Karpas-422 (cell line): ENCODE measurements at regions not wholly inside any gene's neighbourhood (a gene's known extent, or its start where the extent isn't known, plus 50 kb on each side); places are given as distances from the start of the nearest gene placed in this dataset.

Source experiments
- DNase-seq: peaks from one replicate; pipeline ENCODE4 v3.0.0-alpha.2; 2015
- H2AFZ ChIP-seq: fragments of 200-600 bp; sonication (generic); 2 replicates; pipeline ENCODE4 v1.6.1; 2014; ENCODE audit warnings: antibody characterized with exemption, low read length, mixed read lengths
- H3K27ac ChIP-seq: fragments of 200-600 bp; sonication (generic); 2 replicates; pipeline ENCODE4 v1.5.1; 2014; ENCODE audit warnings: mild to moderate bottlenecking, low read length, moderate library complexity
- H3K27me3 ChIP-seq: fragments of 200-600 bp; sonication (generic); 2 replicates; pipeline ENCODE4 v1.6.1; 2014; ENCODE audit warnings: low read length, mixed read lengths
- H3K36me3 ChIP-seq: fragments of 200-600 bp; sonication (generic); 2 replicates; pipeline ENCODE4 v1.6.1; 2014; ENCODE audit warnings: low read length, mixed read lengths; ENCODE audit not compliant: insufficient read depth
- H3K4me1 ChIP-seq: fragments of 200-600 bp; sonication (generic); 2 replicates; pipeline ENCODE4 v1.6.1; 2014; ENCODE audit warnings: mild to moderate bottlenecking, low read length, mixed read lengths
- H3K4me2 ChIP-seq: fragments of 200-600 bp; sonication (generic); 2 replicates; pipeline ENCODE4 v1.6.1; 2014; ENCODE audit warnings: low read length, low read depth, mild to moderate bottlenecking; ENCODE audit not compliant: poor library complexity, severe bottlenecking
- H3K4me3 ChIP-seq: fragments of 200-600 bp; sonication (generic); 2 replicates; pipeline ENCODE4 v1.5.1; 2014; ENCODE audit warnings: mild to moderate bottlenecking, antibody characterized with exemption, low read length, mixed read lengths
- H3K79me2 ChIP-seq: fragments of 200-600 bp; sonication (generic); 2 replicates; pipeline ENCODE4 v1.6.1; 2014; ENCODE audit warnings: mild to moderate bottlenecking, low read length, mixed read lengths
- H3K9ac ChIP-seq: fragments of 200-600 bp; sonication (generic); 2 replicates; pipeline ENCODE4 v1.6.0; 2014; ENCODE audit warnings: low read length
- H3K9me2 ChIP-seq: fragments of 200-600 bp; sonication (generic), shearing (Covaris generic); replicated peaks from 2 replicates; pipeline ENCODE4 v1.6.0; 2014; ENCODE audit warnings: mild to moderate bottlenecking, low read length, moderate library complexity; ENCODE audit not compliant: insufficient read depth
- H3K9me3 ChIP-seq: fragments of 300-700, 200-600 bp; sonication (generic); 2 replicates; pipeline ENCODE4 v1.6.1; 2014; ENCODE audit warnings: low read length, mixed read lengths
- H4K20me1 ChIP-seq: fragments of 200-600 bp; sonication (generic); 2 replicates; pipeline ENCODE4 v1.6.1; 2014; ENCODE audit warnings: mild to moderate bottlenecking, antibody characterized with exemption, low read length, low read depth; ENCODE audit not compliant: insufficient read depth

GRCh38 chr2:121125350-121125749 lies 159.7 kb downstream of the TFCP2L1 start:
- Histone ChIP-seq H4K20me1 (no peaks in the 10 kb centered on the region), H3K27me3 (no peaks in the 10 kb centered on the region), H3K79me2 (no peaks in the 10 kb centered on the region), H3K36me3 (no peaks in the 10 kb centered on the region), H3K4me3 (no peak overlapping the region), H3K9me3 (no peaks in the 10 kb centered on the region), H3K9ac (no peak overlapping the region), H3K9me2 (no peaks in the 10 kb centered on the region), H2AFZ (no peak overlapping the region), H3K4me1 (peaks cover 4% of the 10 kb centered on the region; the same call in 1 of the 2 replicates), H3K27ac (no peak overlapping the region), H3K4me2 (no peak overlapping the region)
- no peak for DNase-seq

GRCh38 chr2:121128741-121129659 lies 156.0 kb downstream of the TFCP2L1 start:
- no peaks in the 10 kb centered on the region for H3K36me3 ChIP-seq
- H2AFZ ChIP-seq: no peak overlapping the region; the same call in 1 of the 2 replicates
- H3K79me2 ChIP-seq: no peaks in the 10 kb centered on the region
- H3K4me3 ChIP-seq: no peak overlapping the region
- no peaks in the 10 kb centered on the region for H3K9me2 ChIP-seq
- no peaks in the 10 kb centered on the region for H3K27me3 ChIP-seq
- DNase-seq: peak; percentile 84
- H3K4me1 ChIP-seq: peaks cover 4% of the 10 kb centered on the region; the same call in 1 of the 2 replicates
- no peaks in the 10 kb centered on the region for H4K20me1 ChIP-seq
- H3K9ac ChIP-seq: no peak overlapping the region
- H3K27ac ChIP-seq: no peak overlapping the region
- H3K9me3 ChIP-seq: no peaks in the 10 kb centered on the region
- no peak overlapping the region for H3K4me2 ChIP-seq

DNA sequence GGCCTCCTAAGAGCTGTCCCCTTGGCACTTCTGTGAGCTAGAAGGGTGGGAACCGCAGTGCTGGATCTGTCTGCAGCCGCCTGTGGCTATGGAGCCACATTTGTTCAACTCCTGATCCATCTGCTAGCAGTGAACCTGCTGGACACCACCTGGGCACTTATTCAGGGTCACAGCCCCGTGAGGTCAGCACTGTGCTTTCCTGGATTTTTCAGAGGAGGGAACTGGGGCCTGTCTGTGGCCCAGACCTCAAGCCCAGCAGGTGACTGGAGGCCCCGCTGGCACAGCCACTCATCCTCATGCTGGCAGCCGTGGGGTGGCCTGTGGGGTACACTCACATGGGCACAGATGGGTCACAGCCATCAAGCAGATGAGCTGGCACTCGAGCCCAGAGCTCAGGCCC lies 155.3 kb downstream of the TFCP2L1 start:
- Histone ChIP-seq H3K36me3 (no peaks in the 10 kb centered on the region), H3K9ac (no peak overlapping the region), H3K27ac (no peak overlapping the region), H3K4me1 (peaks cover 4% of the 10 kb centered on the region; the same call in 1 of the 2 replicates), H2AFZ (no peak overlapping the region), H3K27me3 (no peaks in the 10 kb centered on the region), H3K9me2 (no peaks in the 10 kb centered on the region), H3K4me3 (no peak overlapping the region), H3K4me2 (no peak overlapping the region), H3K9me3 (no peaks in the 10 kb centered on the region), H4K20me1 (no peaks in the 10 kb centered on the region), H3K79me2 (no peaks in the 10 kb centered on the region)
- DNase-seq: no peak

- no peak overlapping the region for H3K4me2 ChIP-seq
- H2AFZ ChIP-seq: no peak overlapping the region
- no peak for DNase-seq
- H3K9me3 ChIP-seq: no peaks in the 10 kb centered on the region
- H3K9me2 ChIP-seq: no peaks in the 10 kb centered on the region
- no peak overlapping the region for H3K9ac ChIP-seq
- H3K4me3 ChIP-seq: no peak overlapping the region
- H3K79me2 ChIP-seq: no peaks in the 10 kb centered on the region
- no peaks in the 10 kb centered on the region for H4K20me1 ChIP-seq
- H3K4me1 ChIP-seq: peaks cover 4% of the 10 kb centered on the region; the same call in 1 of the 2 replicates
- H3K36me3 ChIP-seq: no peaks in the 10 kb centered on the region
- no peaks in the 10 kb centered on the region for H3K27me3 ChIP-seq
- no peak overlapping the region for H3K27ac ChIP-seq
Observed at GRCh38 chr2:121130301-121130850, 154.6 kb downstream of the TFCP2L1 start.

DNA sequence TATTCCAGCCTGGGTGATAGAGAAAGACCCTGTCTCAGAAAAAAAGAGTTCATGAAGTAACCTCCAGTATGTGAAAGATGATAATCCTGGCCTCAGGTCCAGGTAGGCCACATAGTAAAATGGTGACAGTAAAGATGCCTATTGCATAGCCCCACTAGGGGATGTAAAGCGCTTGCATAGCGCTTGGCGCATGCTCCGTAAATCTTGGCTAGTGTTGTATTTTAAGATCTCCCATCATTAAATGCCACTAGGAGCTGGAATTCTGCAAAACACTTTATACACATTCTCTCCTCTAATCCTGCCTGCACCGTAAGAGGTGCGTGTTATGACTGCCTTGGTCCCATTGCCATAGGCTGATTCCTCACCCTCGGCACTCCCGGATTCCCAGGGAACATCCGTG lies 153.6 kb downstream of the TFCP2L1 start:
- Histone ChIP-seq H3K79me2 (no peaks in the 10 kb centered on the region), H2AFZ (no peak overlapping the region), H4K20me1 (no peaks in the 10 kb centered on the region), H3K27ac (no peak overlapping the region), H3K27me3 (no peaks in the 10 kb centered on the region), H3K36me3 (no peaks in the 10 kb centered on the region), H3K4me2 (no peak overlapping the region), H3K9me2 (no peaks in the 10 kb centered on the region), H3K9ac (no peak overlapping the region), H3K4me1 (peaks cover 4% of the 10 kb centered on the region; the same call in 1 of the 2 replicates), H3K9me3 (no peaks in the 10 kb centered on the region), H3K4me3 (no peak overlapping the region)
- DNase-seq: no peak

DNA sequence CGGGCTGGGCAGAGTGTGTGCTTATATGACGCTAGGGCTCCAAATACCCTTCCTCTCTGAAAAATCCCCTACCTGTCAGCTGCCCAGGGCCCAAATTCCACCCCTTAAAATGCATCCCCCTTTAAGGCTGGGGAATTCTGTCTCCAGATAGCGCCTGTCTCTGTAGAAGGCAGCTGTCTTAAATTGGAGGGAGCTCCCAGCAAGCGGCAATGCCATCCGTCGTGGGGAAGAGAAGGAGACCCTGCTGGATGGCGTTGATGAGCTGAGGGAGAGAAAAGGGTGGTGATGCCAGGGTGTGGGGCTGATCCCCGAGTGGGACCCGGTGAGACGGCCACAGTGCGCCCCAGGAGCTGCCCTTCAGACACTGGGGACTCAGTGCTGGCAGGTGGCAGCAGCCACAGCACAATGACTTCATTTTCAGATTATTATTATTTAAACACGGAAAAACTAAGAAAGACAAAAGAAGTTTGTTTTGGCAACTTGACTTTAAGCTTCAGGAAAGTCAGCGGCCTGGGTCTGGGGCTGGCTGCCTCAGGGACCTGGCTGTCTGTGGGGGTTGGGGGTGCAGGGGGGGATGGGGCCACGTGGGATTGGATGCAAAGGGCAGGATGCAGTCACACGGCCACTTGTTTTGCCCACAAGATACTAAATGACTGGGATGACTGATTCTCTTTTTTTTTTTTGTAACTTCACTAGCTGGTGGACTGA lies 152.8 kb downstream of the TFCP2L1 start:
- H3K4me2 ChIP-seq: no peak overlapping the region
- no peak overlapping the region for H2AFZ ChIP-seq
- no peaks in the 10 kb centered on the region for H3K27me3 ChIP-seq
- H3K4me3 ChIP-seq: no peak overlapping the region
- no peaks in the 10 kb centered on the region for H3K79me2 ChIP-seq
- no peak overlapping the region for H3K9ac ChIP-seq
- no peak overlapping the region for H3K27ac ChIP-seq
- no peaks in the 10 kb centered on the region for H3K9me3 ChIP-seq
- no peaks in the 10 kb centered on the region for H3K36me3 ChIP-seq
- no peak for DNase-seq
- peaks cover 4% of the 10 kb centered on the region; the same call in 1 of the 2 replicates for H3K4me1 ChIP-seq
- H3K9me2 ChIP-seq: no peaks in the 10 kb centered on the region
- no peaks in the 10 kb centered on the region for H4K20me1 ChIP-seq

GRCh38 chr2:121132762-121133107 lies 152.3 kb downstream of the TFCP2L1 start:
- peaks cover 2% of the 10 kb centered on the region; the same call in 1 of the 2 replicates for H3K4me1 ChIP-seq
- no peaks in the 10 kb centered on the region for H3K27me3 ChIP-seq
- H3K4me2 ChIP-seq: no peak overlapping the region
- H3K9ac ChIP-seq: no peak overlapping the region
- H3K4me3 ChIP-seq: no peak overlapping the region
- no peak overlapping the region for H2AFZ ChIP-seq
- no peaks in the 10 kb centered on the region for H3K9me2 ChIP-seq
- H3K36me3 ChIP-seq: no peaks in the 10 kb centered on the region
- H3K27ac ChIP-seq: no peak overlapping the region
- H3K9me3 ChIP-seq: no peaks in the 10 kb centered on the region
- DNase-seq: no peak
- H4K20me1 ChIP-seq: no peaks in the 10 kb centered on the region
- no peaks in the 10 kb centered on the region for H3K79me2 ChIP-seq
